PFSK-1 (cell line): ENCODE measurements at regions not wholly inside any gene's neighbourhood (a gene's known extent, or its start where the extent isn't known, plus 50 kb on each side); places are given as distances from the start of the nearest gene placed in this dataset.

ENCODE experiments used
- FOXP2 ChIP-seq: optimal IDR thresholded peaks from 2 replicates; pipeline ENCODE3; 2011; ENCODE audit warnings: borderline replicate concordance, control low read depth, inconsistent platforms; ENCODE audit not compliant: insufficient read depth; ENCODE audit errors: extremely low read length, extremely low read depth
- POLR2AphosphoS5 ChIP-seq: IDR thresholded peaks from 2 replicates; pipeline ENCODE4 v1.6.1; 2012; ENCODE audit warnings: low read depth, mild to moderate bottlenecking, control low read depth, low read length, moderate library complexity
- SIN3A ChIP-seq: IDR thresholded peaks from 2 replicates; pipeline ENCODE4 v1.6.1; 2012; ENCODE audit warnings: mild to moderate bottlenecking, low read length, moderate library complexity, borderline replicate concordance; ENCODE audit not compliant: insufficient read depth
- TAF1 ChIP-seq: IDR thresholded peaks from 2 replicates; pipeline ENCODE4 v1.6.1; 2012; ENCODE audit warnings: low read length, control low read depth, borderline replicate concordance; ENCODE audit not compliant: insufficient read depth
- TF ChIP-seq, protein P1 (sequence below), 2 experiments: IDR thresholded peaks; 2 replicates each; pipeline versions ENCODE4 v1.6.1 to v1.8.0; 2011 to 2012; ENCODE audit warnings: low read depth in 2 of 2, low read length in 2 of 2, control low read depth in 1 of 2, inconsistent platforms in 1 of 2, mild to moderate bottlenecking in 1 of 2, moderate library complexity in 1 of 2; ENCODE audit not compliant: insufficient read depth in 1 of 2

DNA sequence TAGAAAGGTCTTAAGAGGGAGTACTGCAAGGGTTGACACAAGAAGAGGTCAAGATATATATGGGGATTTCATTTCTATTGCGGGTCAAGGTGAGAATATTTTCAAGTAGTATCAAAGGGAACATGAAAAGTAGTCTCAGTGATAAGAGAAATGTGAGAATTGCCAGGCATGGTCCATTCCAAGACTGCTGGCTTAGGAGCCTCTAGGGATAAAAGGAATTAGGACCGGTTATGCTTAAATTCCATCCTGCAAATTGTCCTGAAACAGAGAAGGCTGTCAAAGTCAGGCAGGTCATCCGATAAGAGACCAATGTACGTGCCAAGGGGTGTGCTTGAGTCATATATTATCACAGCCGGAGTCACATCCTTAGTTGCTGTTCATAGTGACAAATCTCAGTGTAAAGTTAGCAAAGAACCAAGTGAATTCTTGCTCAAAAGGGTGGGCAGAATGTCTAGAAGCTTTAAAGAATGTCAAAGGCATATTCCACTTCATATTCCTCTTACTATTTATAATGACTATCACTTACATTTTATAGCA, 133.6 kb downstream of the CBLL2 start:
- no peak for TF ChIP-seq TAF1
- TF ChIP-seq, protein P1, sequence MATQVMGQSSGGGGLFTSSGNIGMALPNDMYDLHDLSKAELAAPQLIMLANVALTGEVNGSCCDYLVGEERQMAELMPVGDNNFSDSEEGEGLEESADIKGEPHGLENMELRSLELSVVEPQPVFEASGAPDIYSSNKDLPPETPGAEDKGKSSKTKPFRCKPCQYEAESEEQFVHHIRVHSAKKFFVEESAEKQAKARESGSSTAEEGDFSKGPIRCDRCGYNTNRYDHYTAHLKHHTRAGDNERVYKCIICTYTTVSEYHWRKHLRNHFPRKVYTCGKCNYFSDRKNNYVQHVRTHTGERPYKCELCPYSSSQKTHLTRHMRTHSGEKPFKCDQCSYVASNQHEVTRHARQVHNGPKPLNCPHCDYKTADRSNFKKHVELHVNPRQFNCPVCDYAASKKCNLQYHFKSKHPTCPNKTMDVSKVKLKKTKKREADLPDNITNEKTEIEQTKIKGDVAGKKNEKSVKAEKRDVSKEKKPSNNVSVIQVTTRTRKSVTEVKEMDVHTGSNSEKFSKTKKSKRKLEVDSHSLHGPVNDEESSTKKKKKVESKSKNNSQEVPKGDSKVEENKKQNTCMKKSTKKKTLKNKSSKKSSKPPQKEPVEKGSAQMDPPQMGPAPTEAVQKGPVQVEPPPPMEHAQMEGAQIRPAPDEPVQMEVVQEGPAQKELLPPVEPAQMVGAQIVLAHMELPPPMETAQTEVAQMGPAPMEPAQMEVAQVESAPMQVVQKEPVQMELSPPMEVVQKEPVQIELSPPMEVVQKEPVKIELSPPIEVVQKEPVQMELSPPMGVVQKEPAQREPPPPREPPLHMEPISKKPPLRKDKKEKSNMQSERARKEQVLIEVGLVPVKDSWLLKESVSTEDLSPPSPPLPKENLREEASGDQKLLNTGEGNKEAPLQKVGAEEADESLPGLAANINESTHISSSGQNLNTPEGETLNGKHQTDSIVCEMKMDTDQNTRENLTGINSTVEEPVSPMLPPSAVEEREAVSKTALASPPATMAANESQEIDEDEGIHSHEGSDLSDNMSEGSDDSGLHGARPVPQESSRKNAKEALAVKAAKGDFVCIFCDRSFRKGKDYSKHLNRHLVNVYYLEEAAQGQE (IDR thresholded peaks at IDR 0.05; ENCODE audit: insufficient read depth in 1 of 2, low read depth in 2 of 2, low read length in 2 of 2), result no peak
- no peak for TF ChIP-seq SIN3A
- TF ChIP-seq FOXP2, result no peak
- no peak for TF ChIP-seq POLR2AphosphoS5

DNA sequence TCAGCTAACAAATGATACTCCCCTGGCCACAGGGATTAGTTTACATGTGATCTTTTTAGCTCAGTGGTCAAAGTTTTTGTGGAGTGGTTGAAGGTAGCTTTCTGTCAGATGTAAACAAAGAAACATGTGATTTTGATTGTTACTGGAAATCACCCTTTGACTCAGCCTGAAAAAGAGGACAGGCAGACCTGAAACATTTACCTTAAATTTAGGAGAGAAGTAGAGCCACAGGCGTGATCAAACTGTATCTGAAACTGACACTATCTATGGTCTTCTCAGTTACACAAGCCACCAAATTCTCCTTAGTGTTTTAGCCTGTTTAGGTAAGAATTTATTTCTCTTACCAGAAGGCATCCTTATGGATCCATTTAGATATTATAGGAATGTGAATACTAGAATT, 136.7 kb downstream of the CBLL2 start:
- no peak for TF ChIP-seq FOXP2
- TF ChIP-seq, protein P1 (IDR thresholded peaks at IDR 0.05; ENCODE audit: insufficient read depth in 1 of 2, low read depth in 2 of 2, low read length in 2 of 2), result no peak
- TF ChIP-seq TAF1, result no peak
- no peak for TF ChIP-seq POLR2AphosphoS5
- TF ChIP-seq SIN3A, result no peak

DNA sequence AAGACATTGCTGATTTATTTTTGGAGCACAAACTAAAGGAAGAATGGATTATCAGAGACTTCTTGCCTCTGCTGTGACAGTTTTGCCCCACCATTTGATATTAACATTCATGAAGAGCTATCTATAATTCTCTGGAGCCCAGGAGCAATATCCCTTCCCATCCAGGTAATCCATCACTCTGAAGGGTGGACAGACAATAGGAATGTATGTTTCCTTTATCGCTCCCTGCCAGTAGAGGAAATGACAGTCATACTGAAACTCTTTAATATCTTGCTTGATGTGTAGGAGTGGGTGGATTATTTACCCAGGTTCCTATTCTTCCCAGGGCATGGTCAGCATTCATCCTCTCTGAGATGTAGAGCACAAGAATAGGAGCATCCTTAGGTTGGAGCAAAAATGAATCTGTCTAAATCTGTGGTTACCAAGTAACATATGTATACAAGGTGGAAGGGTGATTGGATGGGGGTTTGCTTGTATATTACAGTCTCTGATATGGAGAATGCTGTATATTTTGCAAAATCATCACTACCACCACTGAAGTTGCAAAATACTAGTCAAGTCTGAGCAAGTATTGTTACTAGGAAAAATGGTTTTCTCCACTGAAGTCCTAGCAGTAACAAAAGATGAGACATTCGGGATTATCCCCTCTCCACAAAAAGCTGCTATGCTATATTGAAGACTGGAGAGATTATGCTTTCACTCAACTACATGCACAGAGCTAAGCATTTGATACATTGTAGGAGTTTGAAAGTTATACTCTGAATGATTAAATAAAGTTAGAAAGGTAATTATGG, 151.6 kb downstream of the CBLL2 start:
- TF ChIP-seq SIN3A (no peak), FOXP2 (no peak), TAF1 (no peak), POLR2AphosphoS5 (no peak)
- TF ChIP-seq, protein P1 (IDR thresholded peaks at IDR 0.05; ENCODE audit: insufficient read depth in 1 of 2, low read depth in 2 of 2, low read length in 2 of 2), result no peak

DNA sequence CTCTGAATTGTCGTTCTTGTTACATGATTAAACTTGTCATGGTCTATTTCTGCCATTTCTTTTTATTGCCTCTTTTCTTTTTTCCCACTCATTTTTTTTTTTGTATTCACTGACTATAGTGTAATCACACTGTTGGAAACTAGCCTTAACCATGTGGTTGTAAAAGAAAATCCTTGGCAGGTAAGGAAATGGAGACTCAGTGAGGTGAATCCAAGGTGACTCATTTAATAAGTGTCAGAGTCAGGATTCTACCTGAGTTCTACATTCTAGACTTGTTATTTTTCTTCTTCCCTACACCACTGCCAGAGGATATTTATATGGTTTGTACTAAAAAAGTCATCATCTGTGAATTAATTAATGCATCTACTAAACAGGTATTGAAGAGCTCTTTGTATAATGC, 152.2 kb downstream of the CBLL2 start:
- TF ChIP-seq POLR2AphosphoS5 (no peak), TAF1 (no peak), SIN3A (no peak)
- TF ChIP-seq, protein P1 (IDR thresholded peaks at IDR 0.05; ENCODE audit: insufficient read depth in 1 of 2, low read depth in 2 of 2, low read length in 2 of 2), result no peak
